ENCODE measurements at regions not wholly inside any gene's neighbourhood (a gene's known extent, or its start where the extent isn't known, plus 50 kb on each side); places are given as distances from the start of the nearest gene placed in this dataset.
"Not testable (repeated sequence)": the region's sequence is repeated elsewhere in the genome, so short reads cannot be mapped to it uniquely, and the experiment has no call there.

- no peak for DNase-seq (ENCODE audit: low spot score)
Observed at GRCh38 chr6:77178821-77179220, 284.5 kb downstream of the HTR1B start.

GRCh38 chr6:77177470-77177869 lies 285.8 kb downstream of the HTR1B start:
- DNase-seq (ENCODE audit: low spot score), result no peak

GRCh38 chr6:77173472-77174074 lies 289.7 kb downstream of the HTR1B start:
- DNase-seq (ENCODE audit: low spot score), result no peak

GRCh38 chr6:77172578-77172977 lies 290.7 kb downstream of the HTR1B start:
- no peak for DNase-seq (ENCODE audit: low spot score)

GRCh38 chr6:77159730-77160129 lies 303.6 kb downstream of the HTR1B start:
- DNase-seq (ENCODE audit: low spot score), result no peak

- DNase-seq (ENCODE audit: low spot score), result no peak
Observed at GRCh38 chr6:77151241-77151640, 312.1 kb downstream of the HTR1B start.

GRCh38 chr6:77150736-77151135 lies 312.6 kb downstream of the HTR1B start:
- no peak for DNase-seq (ENCODE audit: low spot score)

- DNase-seq (ENCODE audit: low spot score), result no peak
Observed at GRCh38 chr6:77145244-77145643, 318.0 kb downstream of the HTR1B start.

- DNase-seq (ENCODE audit: low spot score), result no peak
Observed at GRCh38 chr6:77143659-77144447, 319.4 kb downstream of the HTR1B start.

GRCh38 chr6:77136086-77136485 lies 327.2 kb downstream of the HTR1B start:
- no peak for DNase-seq (ENCODE audit: low spot score)

- DNase-seq (ENCODE audit: low spot score), result no peak
Observed at GRCh38 chr6:77133031-77133430, 330.3 kb downstream of the HTR1B start.

GRCh38 chr6:77131426-77131825 lies 331.9 kb downstream of the HTR1B start:
- no peak for DNase-seq (ENCODE audit: low spot score)

- no peak for DNase-seq (ENCODE audit: low spot score)
Observed at GRCh38 chr6:77124604-77125003, 338.7 kb downstream of the HTR1B start.

- no peak for DNase-seq (ENCODE audit: low spot score)
Observed at GRCh38 chr6:77123527-77123926, 339.8 kb downstream of the HTR1B start.

- no peak for DNase-seq (ENCODE audit: low spot score)
Observed at GRCh38 chr6:77106992-77107391, 356.3 kb downstream of the HTR1B start.

GRCh38 chr6:77105091-77105490 lies 358.2 kb downstream of the HTR1B start:
- DNase-seq (ENCODE audit: low spot score), result no peak

- no peak for DNase-seq (ENCODE audit: low spot score)
Observed at GRCh38 chr6:77097940-77098339, 365.4 kb downstream of the HTR1B start.

GRCh38 chr6:77095936-77096627 lies 367.2 kb downstream of the HTR1B start:
- no peak for DNase-seq (ENCODE audit: low spot score)

GRCh38 chr6:77094821-77095220 lies 368.5 kb downstream of the HTR1B start:
- DNase-seq (ENCODE audit: low spot score), result no peak

- DNase-seq (ENCODE audit: low spot score), result no peak
Observed at GRCh38 chr6:77092971-77093370, 370.3 kb downstream of the HTR1B start.

- no peak for DNase-seq (ENCODE audit: low spot score)
Observed at GRCh38 chr6:77089776-77090175, 373.5 kb downstream of the HTR1B start.

- not testable (repeated sequence) for DNase-seq (ENCODE audit: low spot score)
Observed at GRCh38 chr6:77087794-77088318, 375.4 kb downstream of the HTR1B start.

Measured in pons (tissue), 1 donor.